Urothelium cell line (cell line): ENCODE measurements at regions not wholly inside any gene's neighbourhood (a gene's known extent, or its start where the extent isn't known, plus 50 kb on each side); places are given as distances from the start of the nearest gene placed in this dataset.

Experiments used
- DNase-seq: peaks from one replicate; pipeline ENCODE4 v3.0.0; 2011; ENCODE audit warnings: low spot score, mixed read lengths
- FAIRE-seq: peaks from 2 replicates; lab custom pipeline; 2011; peaks lifted over from hg19 to GRCh38; lab: Jason Lieb, UNC

GRCh38 chr15:88403351-88403791 is 63.8 kb downstream of the MRPL46 start:
- FAIRE-seq (peak; percentile 48), DNase-seq (no peak)

- no peak for DNase-seq
These were observed 65.1 kb downstream of the MRPL46 start for GRCh38 chr15:88401996-88402656.

GRCh38 chr15:88401251-88401995 is 65.8 kb downstream of the MRPL46 start:
- DNase-seq (no peak), FAIRE-seq (no peak)

More at GRCh38 chr15:88401996-88402656, 65.1 kb downstream of the MRPL46 start:
- no peak for FAIRE-seq

GRCh38 chr15:88400591-88401250 is 66.5 kb downstream of the MRPL46 start:
- DNase-seq, result no peak

GRCh38 chr15:88400084-88400483 is 67.1 kb downstream of the MRPL46 start:
- no peak for DNase-seq
- no peak for FAIRE-seq

More at GRCh38 chr15:88400591-88401250, 66.5 kb downstream of the MRPL46 start:
- FAIRE-seq, result no peak

GRCh38 chr15:88399021-88399685 is 68.0 kb downstream of the MRPL46 start:
- no peak for FAIRE-seq
- DNase-seq, result no peak

GRCh38 chr15:88398011-88398410 is 69.2 kb downstream of the MRPL46 start:
- DNase-seq (no peak), FAIRE-seq (no peak)

- no peak for FAIRE-seq
- DNase-seq, result no peak
These were observed 69.7 kb downstream of the MRPL46 start for GRCh38 chr15:88397506-88397905.

GRCh38 chr15:88395872-88396781 is 71.1 kb downstream of the MRPL46 start:
- FAIRE-seq (no peak), DNase-seq (no peak)

- FAIRE-seq (no peak), DNase-seq (no peak)
These were observed 71.9 kb downstream of the MRPL46 start for GRCh38 chr15:88395241-88395640.

- no peak for DNase-seq
- no peak for FAIRE-seq
These were observed 72.5 kb downstream of the MRPL46 start for GRCh38 chr15:88394553-88395145.

- DNase-seq, result no peak
- no peak for FAIRE-seq
These were observed 73.3 kb downstream of the MRPL46 start for GRCh38 chr15:88393719-88394519.

GRCh38 chr15:88391700-88392099 is 75.5 kb downstream of the MRPL46 start:
- FAIRE-seq, result no peak
- DNase-seq, result no peak

GRCh38 chr15:88391006-88391405 is 76.2 kb downstream of the MRPL46 start:
- FAIRE-seq, result no peak

GRCh38 chr15:88390164-88390901 is 76.9 kb downstream of the MRPL46 start:
- FAIRE-seq (no peak), DNase-seq (no peak)

More at GRCh38 chr15:88391006-88391405, 76.2 kb downstream of the MRPL46 start:
- DNase-seq, result no peak

- DNase-seq (no peak), FAIRE-seq (no peak)
These were observed 78.1 kb downstream of the MRPL46 start for GRCh38 chr15:88389120-88389519.

- FAIRE-seq (no peak), DNase-seq (no peak)
These were observed 78.5 kb downstream of the MRPL46 start for GRCh38 chr15:88388686-88389085.

- DNase-seq (peak; percentile 82), FAIRE-seq (peak; percentile 81)
These were observed 82.0 kb downstream of the MRPL46 start for GRCh38 chr15:88385078-88385700.
